ENCODE measurements at regions not wholly inside any gene's neighbourhood (a gene's known extent, or its start where the extent isn't known, plus 50 kb on each side); places are given as distances from the start of the nearest gene placed in this dataset.

- TF ChIP-seq, protein P1, sequence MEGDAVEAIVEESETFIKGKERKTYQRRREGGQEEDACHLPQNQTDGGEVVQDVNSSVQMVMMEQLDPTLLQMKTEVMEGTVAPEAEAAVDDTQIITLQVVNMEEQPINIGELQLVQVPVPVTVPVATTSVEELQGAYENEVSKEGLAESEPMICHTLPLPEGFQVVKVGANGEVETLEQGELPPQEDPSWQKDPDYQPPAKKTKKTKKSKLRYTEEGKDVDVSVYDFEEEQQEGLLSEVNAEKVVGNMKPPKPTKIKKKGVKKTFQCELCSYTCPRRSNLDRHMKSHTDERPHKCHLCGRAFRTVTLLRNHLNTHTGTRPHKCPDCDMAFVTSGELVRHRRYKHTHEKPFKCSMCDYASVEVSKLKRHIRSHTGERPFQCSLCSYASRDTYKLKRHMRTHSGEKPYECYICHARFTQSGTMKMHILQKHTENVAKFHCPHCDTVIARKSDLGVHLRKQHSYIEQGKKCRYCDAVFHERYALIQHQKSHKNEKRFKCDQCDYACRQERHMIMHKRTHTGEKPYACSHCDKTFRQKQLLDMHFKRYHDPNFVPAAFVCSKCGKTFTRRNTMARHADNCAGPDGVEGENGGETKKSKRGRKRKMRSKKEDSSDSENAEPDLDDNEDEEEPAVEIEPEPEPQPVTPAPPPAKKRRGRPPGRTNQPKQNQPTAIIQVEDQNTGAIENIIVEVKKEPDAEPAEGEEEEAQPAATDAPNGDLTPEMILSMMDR (IDR thresholded peaks at IDR 0.05), result no peak
- TF ChIP-seq POLR2A (IDR thresholded peaks at IDR 0.05), result no peak
These were observed 216.9 kb upstream of the ARHGAP20 start for GRCh38 chr11:110929129-110929528.

Measured in uterus (tissue), 2 donors.